Ecto neural progenitor cell (in vitro differentiated cells): ENCODE measurements at regions not wholly inside any gene's neighbourhood (a gene's known extent, or its start where the extent isn't known, plus 50 kb on each side); places are given as distances from the start of the nearest gene placed in this dataset.
A peak's percentile ranks its signal among the peaks of the same experiment; 100 is the strongest.

ENCODE experiments used
- DNase-seq: peaks from one replicate; pipeline ENCODE4 v3.0.0-alpha.2; 2018; ENCODE audit warnings: low spot score

- DNase-seq = no peak
These were observed 420.9 kb upstream of the ATP2B1 start for GRCh38 chr12:90129366-90130030.

- DNase-seq = no peak
These were observed 419.9 kb upstream of the ATP2B1 start for GRCh38 chr12:90128526-90128925.

GRCh38 chr12:90126125-90126524 is 417.5 kb upstream of the ATP2B1 start:
- no peak for DNase-seq

GRCh38 chr12:90124914-90125313 is 416.3 kb upstream of the ATP2B1 start:
- no peak for DNase-seq

GRCh38 chr12:90124289-90124688 is 415.7 kb upstream of the ATP2B1 start:
- DNase-seq = no peak

- no peak for DNase-seq
These were observed 414.0 kb upstream of the ATP2B1 start for GRCh38 chr12:90122681-90123080.

- no peak for DNase-seq
These were observed 412.0 kb upstream of the ATP2B1 start for GRCh38 chr12:90120627-90121026.

- no peak for DNase-seq
These were observed 404.0 kb upstream of the ATP2B1 start for GRCh38 chr12:90112666-90113065.

- DNase-seq = no peak
These were observed 403.3 kb upstream of the ATP2B1 start for GRCh38 chr12:90111791-90112580.

GRCh38 chr12:90106568-90106967 is 397.9 kb upstream of the ATP2B1 start:
- DNase-seq = no peak

- DNase-seq = no peak
These were observed 394.5 kb upstream of the ATP2B1 start for GRCh38 chr12:90102957-90103652.

GRCh38 chr12:90100579-90100978 is 391.9 kb upstream of the ATP2B1 start:
- no peak for DNase-seq

GRCh38 chr12:90099288-90099687 is 390.6 kb upstream of the ATP2B1 start:
- no peak for DNase-seq

- DNase-seq = no peak
These were observed 389.6 kb upstream of the ATP2B1 start for GRCh38 chr12:90098132-90098779.

- DNase-seq = no peak
These were observed 383.2 kb upstream of the ATP2B1 start for GRCh38 chr12:90091809-90092208.

GRCh38 chr12:90090929-90091651 is 382.5 kb upstream of the ATP2B1 start:
- DNase-seq = peak; percentile 64

- no peak for DNase-seq
These were observed 377.6 kb upstream of the ATP2B1 start for GRCh38 chr12:90086281-90086680.

- DNase-seq = no peak
These were observed 377.0 kb upstream of the ATP2B1 start for GRCh38 chr12:90085494-90086274.

- no peak for DNase-seq
These were observed 375.4 kb upstream of the ATP2B1 start for GRCh38 chr12:90084018-90084417.

GRCh38 chr12:90080616-90081015 is 372.0 kb upstream of the ATP2B1 start:
- DNase-seq = no peak
